ENCODE measurements at regions not wholly inside any gene's neighbourhood (a gene's known extent, or its start where the extent isn't known, plus 50 kb on each side); places are given as distances from the start of the nearest gene placed in this dataset.

DNA sequence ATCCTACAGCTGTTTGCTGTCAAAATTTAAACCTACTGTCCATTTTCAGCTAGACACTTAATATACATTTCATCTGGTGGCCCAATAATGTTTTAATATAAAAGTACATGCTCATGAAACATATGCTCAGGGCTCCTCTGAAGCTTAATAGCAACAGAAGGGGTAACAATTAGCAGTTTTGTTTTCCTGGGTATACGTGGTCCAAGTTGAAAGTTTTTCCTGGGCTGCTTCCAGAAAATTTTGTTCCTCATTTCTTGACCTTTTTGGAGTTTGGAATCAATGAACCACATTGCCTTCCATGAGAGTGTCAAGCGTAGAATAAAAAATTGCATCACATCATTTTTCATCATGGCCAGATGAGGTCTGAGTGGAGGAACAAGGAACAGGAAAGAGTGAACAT, 537.3 kb upstream of the MGMT start:
- H3K4me1 Mint-ChIP-seq: no peaks in the 10 kb centered on the region
- ChIA-PET POLR2A (no interaction called here), CTCF (no interaction called here)
- H3K4me3 Mint-ChIP-seq: no peak overlapping the region
- H3K36me3 Mint-ChIP-seq (ENCODE audit: low read depth): no peaks in the 10 kb centered on the region
- TF ChIP-seq CTCF (IDR thresholded peaks at IDR 0.05): no peak
- H3K9me3 Mint-ChIP-seq: no peaks in the 10 kb centered on the region
- no peak for ATAC-seq (ENCODE audit: low read depth)
- intact Hi-C loops (cut with micrococcal nuclease): no loop called here
- no peaks in the 10 kb centered on the region for H3K27me3 Mint-ChIP-seq
- no peak overlapping the region for H3K27ac Mint-ChIP-seq
- DNase-seq: no peak

- H3K4me1 Mint-ChIP-seq: no peaks in the 10 kb centered on the region
- no peak overlapping the region for H3K27ac Mint-ChIP-seq
- intact Hi-C loops (cut with micrococcal nuclease): no loop called here
- H3K36me3 Mint-ChIP-seq (ENCODE audit: low read depth): no peaks in the 10 kb centered on the region
- no peak for DNase-seq
- no peaks in the 10 kb centered on the region for H3K27me3 Mint-ChIP-seq
- POLR2A ChIA-PET: no interaction called here
- no peak for TF ChIP-seq CTCF (IDR thresholded peaks at IDR 0.05)
- ATAC-seq (ENCODE audit: low read depth): no peak
- CTCF ChIA-PET: no interaction called here
- H3K4me3 Mint-ChIP-seq: no peak overlapping the region
- no peaks in the 10 kb centered on the region for H3K9me3 Mint-ChIP-seq
Measured at GRCh38 chr10:128930515-128930914, 536.5 kb upstream of the MGMT start.

DNA sequence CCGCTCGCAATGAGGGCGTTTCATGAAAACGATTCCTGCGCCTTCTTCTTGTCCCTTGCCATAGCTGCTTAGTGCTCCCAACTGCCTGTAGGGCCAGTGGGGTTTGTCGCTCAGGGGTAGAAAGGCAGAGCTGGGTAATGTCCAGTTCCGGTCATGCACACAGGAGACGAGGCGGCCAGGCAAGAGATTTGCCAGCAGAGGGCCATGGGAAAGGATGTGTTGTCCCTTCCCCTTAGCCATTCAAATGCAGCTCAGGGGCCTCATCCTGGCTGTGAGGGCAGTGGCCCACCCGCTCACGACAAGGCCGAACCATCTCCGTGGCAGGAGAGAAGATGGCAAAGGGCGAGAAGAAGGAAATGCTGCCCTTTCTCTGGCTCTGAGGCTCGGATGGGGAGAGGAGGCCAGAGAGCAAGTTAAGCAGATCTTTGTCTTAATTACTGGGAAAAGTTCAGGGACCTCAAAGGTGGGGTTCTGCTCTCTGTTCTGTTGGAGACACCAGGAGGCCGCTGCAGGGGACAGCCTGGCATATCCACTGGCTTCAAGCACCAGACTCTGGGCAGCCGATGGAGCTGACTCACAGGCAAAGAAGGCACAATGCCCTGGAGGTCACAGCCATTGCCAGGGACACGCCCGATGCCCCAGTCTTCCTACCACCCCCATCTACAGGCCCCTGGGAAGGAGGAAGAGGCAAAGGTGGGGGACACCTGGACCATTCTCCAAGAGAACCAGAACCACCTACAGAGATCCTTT, 534.8 kb upstream of the MGMT start:
- CTCF ChIA-PET: no interaction called here
- DNase-seq: no peak
- ATAC-seq (ENCODE audit: low read depth): no peak
- Mint-ChIP-seq H3K4me1 (no peaks in the 10 kb centered on the region), H3K9me3 (no peaks in the 10 kb centered on the region), H3K4me3 (no peak overlapping the region), H3K27ac (no peak overlapping the region), H3K27me3 (no peaks in the 10 kb centered on the region), H3K36me3 (ENCODE audit: low read depth) (no peaks in the 10 kb centered on the region)
- POLR2A ChIA-PET: no interaction called here
- intact Hi-C loops (cut with micrococcal nuclease): no loop called here
- no peak for TF ChIP-seq CTCF (IDR thresholded peaks at IDR 0.05)

DNA sequence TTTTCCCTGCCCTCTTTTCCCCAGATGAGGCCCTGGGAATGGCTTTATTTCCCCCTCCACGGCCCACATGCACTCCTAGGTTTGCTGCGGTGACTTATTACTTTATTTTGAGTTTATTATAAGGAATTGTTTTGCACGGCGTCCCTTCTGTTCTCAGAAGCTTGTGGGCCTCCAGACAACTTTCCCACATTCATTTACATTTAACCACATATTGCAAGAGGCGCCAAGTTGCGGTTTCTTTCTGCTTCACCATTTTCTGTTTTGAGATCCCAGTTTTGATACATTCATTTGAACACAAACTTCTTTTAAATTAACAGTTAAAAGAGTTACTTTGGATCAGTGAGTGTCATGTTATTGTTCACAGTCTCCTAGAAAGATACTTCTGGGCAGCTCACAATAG, 532.5 kb upstream of the MGMT start:
- ChIA-PET POLR2A (no interaction called here), CTCF (no interaction called here)
- Mint-ChIP-seq H3K27me3 (peaks cover 2% of the 10 kb centered on the region), H3K4me1 (no peaks in the 10 kb centered on the region), H3K27ac (no peak overlapping the region), H3K36me3 (ENCODE audit: low read depth) (no peaks in the 10 kb centered on the region), H3K9me3 (no peaks in the 10 kb centered on the region), H3K4me3 (no peak overlapping the region)
- ATAC-seq (ENCODE audit: low read depth) (no peak), DNase-seq (no peak)
- intact Hi-C loops (cut with micrococcal nuclease): no loop called here
- no peak for TF ChIP-seq CTCF (IDR thresholded peaks at IDR 0.05)

GRCh38 chr10:128936392-128936791, 530.6 kb upstream of the MGMT start:
- ATAC-seq (ENCODE audit: low read depth) (no peak), DNase-seq (no peak)
- H3K9me3 Mint-ChIP-seq: no peaks in the 10 kb centered on the region
- H3K27me3 Mint-ChIP-seq: peaks cover 2% of the 10 kb centered on the region
- H3K4me3 Mint-ChIP-seq: no peak overlapping the region
- H3K36me3 Mint-ChIP-seq (ENCODE audit: low read depth): no peaks in the 10 kb centered on the region
- ChIA-PET CTCF (no interaction called here), POLR2A (no interaction called here)
- no peak for TF ChIP-seq CTCF (IDR thresholded peaks at IDR 0.05)
- no peaks in the 10 kb centered on the region for H3K4me1 Mint-ChIP-seq
- H3K27ac Mint-ChIP-seq: no peak overlapping the region
- intact Hi-C loops (cut with micrococcal nuclease): no loop called here
